ENCODE measurements at regions not wholly inside any gene's neighbourhood (a gene's known extent, or its start where the extent isn't known, plus 50 kb on each side); places are given as distances from the start of the nearest gene placed in this dataset.
A peak's percentile ranks its signal among the peaks of the same experiment; 100 is the strongest.

DNA sequence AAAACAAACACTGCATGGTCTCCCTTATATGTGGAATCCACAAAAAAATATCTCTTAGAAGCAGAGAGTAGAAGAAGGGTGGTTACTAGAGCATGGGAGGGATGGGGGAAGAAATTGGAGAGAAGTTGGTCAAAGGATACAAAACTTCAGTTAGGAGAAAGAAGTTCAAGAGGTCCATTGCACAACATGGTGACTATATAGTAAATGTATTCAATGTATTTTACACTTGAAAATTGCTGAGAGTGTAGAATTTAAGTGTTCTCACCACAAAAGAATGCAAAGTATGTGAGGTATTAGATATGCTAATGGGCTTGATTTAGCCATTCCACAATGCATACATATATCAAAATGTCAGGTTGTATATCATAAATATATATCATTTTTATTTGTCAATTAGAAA is 232.0 kb upstream of the CELF2 start:
- peak; percentile 67 for DNase-seq (ENCODE audit: low read depth)
- Histone ChIP-seq H3K36me3 (ENCODE audit: insufficient read depth, low read length) (no peaks in the 10 kb centered on the region), H3K4me1 (ENCODE audit: insufficient read depth, low read length) (peaks cover 21% of the 10 kb centered on the region), H3K27ac (ENCODE audit: low read depth, low read length) (no peak overlapping the region), H3K9me3 (ENCODE audit: insufficient read depth, low read depth, low read length) (no peaks in the 10 kb centered on the region), H2AFZ (ENCODE audit: low read depth, low read length) (no peak overlapping the region), H3K79me2 (ENCODE audit: insufficient read depth, low read length) (no peaks in the 10 kb centered on the region), H3K4me3 (ENCODE audit: insufficient read depth, low read depth, low read length) (no peak overlapping the region), H4K20me1 (ENCODE audit: insufficient read depth, low read length) (no peaks in the 10 kb centered on the region), H3K9ac (ENCODE audit: low read length) (no peak overlapping the region), H3K27me3 (ENCODE audit: insufficient read depth, low read length) (no peaks in the 10 kb centered on the region), H3K4me2 (ENCODE audit: low read length) (no peak overlapping the region)
- Mint-ChIP-seq H3K27ac (ENCODE audit: unreplicated experiment) (peak overlapping the region; percentile 87), H3K4me1 (ENCODE audit: low read depth, unreplicated experiment) (peaks cover 32% of the 10 kb centered on the region), H3K36me3 (ENCODE audit: low read depth, unreplicated experiment) (peaks cover 11% of the 10 kb centered on the region), H3K4me3 (ENCODE audit: unreplicated experiment) (no peak overlapping the region), H3K9me3 (ENCODE audit: unreplicated experiment) (peaks cover 8% of the 10 kb centered on the region), H3K27me3 (ENCODE audit: low read depth, unreplicated experiment) (no peaks in the 10 kb centered on the region)
- TF ChIP-seq CTCF (IDR thresholded peaks at IDR 0.05; ENCODE audit: insufficient read depth, low read depth, low read length) (no peak), EZH2 (IDR thresholded peaks at IDR 0.05; ENCODE audit: insufficient read depth, low read length) (no peak)
- no peak for FAIRE-seq

DNA sequence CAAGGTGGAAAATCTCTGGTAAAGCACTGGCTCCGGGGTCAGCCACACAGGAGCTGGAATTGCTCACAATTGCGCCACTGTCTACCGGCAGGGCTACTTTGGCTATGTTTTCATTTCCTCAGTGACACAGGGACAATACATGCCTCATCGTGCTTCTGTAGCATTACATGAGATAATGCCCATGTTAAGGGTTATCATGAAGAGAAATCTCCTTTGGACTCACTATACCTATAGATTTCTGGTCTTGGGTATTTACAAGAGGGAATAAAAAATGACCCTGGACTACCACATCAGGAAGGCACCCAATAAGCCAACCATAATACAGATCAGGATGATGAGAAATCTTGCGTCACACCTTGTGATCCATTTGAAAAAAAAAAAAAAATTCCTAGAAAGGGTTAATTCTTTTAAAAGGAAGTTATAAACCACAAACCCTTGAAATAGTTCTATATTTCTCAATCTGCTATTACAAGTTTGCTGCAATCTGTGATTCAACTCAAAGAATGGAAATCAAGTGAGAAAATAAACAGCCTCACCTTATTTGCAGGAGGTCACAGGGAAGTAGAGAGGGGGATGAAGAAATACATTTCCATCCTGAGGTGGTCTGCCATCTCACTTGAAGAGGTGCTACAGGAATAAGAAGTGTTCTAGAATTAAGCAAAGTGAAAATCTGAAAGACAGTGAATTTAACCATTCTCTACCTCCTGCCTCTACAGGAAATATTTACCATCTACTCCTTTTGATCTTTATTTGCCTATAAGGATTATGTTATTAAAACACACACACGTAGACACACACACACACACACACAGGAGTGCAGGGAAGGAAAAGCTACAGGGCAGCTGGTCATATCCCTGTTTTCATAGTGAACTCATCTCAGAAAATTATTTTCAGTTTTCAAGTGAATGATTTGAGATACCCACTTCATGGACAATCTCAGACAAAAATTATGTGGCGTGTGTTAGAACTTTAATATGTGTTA is 231.3 kb upstream of the CELF2 start:
- peak overlapping the region; percentile 85 for H3K27ac Mint-ChIP-seq (ENCODE audit: unreplicated experiment)
- Histone ChIP-seq H3K9me3 (ENCODE audit: insufficient read depth, low read depth, low read length) (no peaks in the 10 kb centered on the region), H4K20me1 (ENCODE audit: insufficient read depth, low read length) (no peaks in the 10 kb centered on the region), H3K27me3 (ENCODE audit: insufficient read depth, low read length) (no peaks in the 10 kb centered on the region), H3K4me3 (ENCODE audit: insufficient read depth, low read depth, low read length) (no peak overlapping the region), H2AFZ (ENCODE audit: low read depth, low read length) (no peak overlapping the region), H3K4me2 (ENCODE audit: low read length) (peak overlapping the region; percentile 34), H3K79me2 (ENCODE audit: insufficient read depth, low read length) (no peaks in the 10 kb centered on the region), H3K27ac (ENCODE audit: low read depth, low read length) (peak overlapping the region; percentile 54), H3K36me3 (ENCODE audit: insufficient read depth, low read length) (no peaks in the 10 kb centered on the region), H3K4me1 (ENCODE audit: insufficient read depth, low read length) (peaks cover 21% of the 10 kb centered on the region), H3K9ac (ENCODE audit: low read length) (peak overlapping the region; percentile 32)
- H3K9me3 Mint-ChIP-seq (ENCODE audit: unreplicated experiment), result peaks cover 8% of the 10 kb centered on the region
- no peak overlapping the region for H3K4me3 Mint-ChIP-seq (ENCODE audit: unreplicated experiment)
- H3K36me3 Mint-ChIP-seq (ENCODE audit: low read depth, unreplicated experiment), result peaks cover 13% of the 10 kb centered on the region
- FAIRE-seq, result no peak
- DNase-seq (ENCODE audit: low read depth), result peak; percentile 56
- H3K27me3 Mint-ChIP-seq (ENCODE audit: low read depth, unreplicated experiment), result no peaks in the 10 kb centered on the region
- peaks cover 37% of the 10 kb centered on the region for H3K4me1 Mint-ChIP-seq (ENCODE audit: low read depth, unreplicated experiment)
- TF ChIP-seq EZH2 (IDR thresholded peaks at IDR 0.05; ENCODE audit: insufficient read depth, low read length) (no peak), CTCF (IDR thresholded peaks at IDR 0.05; ENCODE audit: insufficient read depth, low read depth, low read length) (no peak)

- no peak for FAIRE-seq
- no peak overlapping the region for H3K27ac Mint-ChIP-seq (ENCODE audit: unreplicated experiment)
- no peak overlapping the region for H3K4me2 ChIP-seq (ENCODE audit: low read length)
Observed at GRCh38 chr10:10787586-10787985, 230.1 kb upstream of the CELF2 start.

More at GRCh38 chr10:10787586-10787985, 230.1 kb upstream of the CELF2 start:
- Histone ChIP-seq H3K9me3 (ENCODE audit: insufficient read depth, low read depth, low read length) (no peaks in the 10 kb centered on the region), H4K20me1 (ENCODE audit: insufficient read depth, low read length) (no peaks in the 10 kb centered on the region), H2AFZ (ENCODE audit: low read depth, low read length) (peak overlapping the region; percentile 4), H3K4me3 (ENCODE audit: insufficient read depth, low read depth, low read length) (no peak overlapping the region), H3K27ac (ENCODE audit: low read depth, low read length) (no peak overlapping the region), H3K4me1 (ENCODE audit: insufficient read depth, low read length) (peaks cover 24% of the 10 kb centered on the region), H3K79me2 (ENCODE audit: insufficient read depth, low read length) (no peaks in the 10 kb centered on the region), H3K36me3 (ENCODE audit: insufficient read depth, low read length) (no peaks in the 10 kb centered on the region), H3K9ac (ENCODE audit: low read length) (peak overlapping the region; percentile 6), H3K27me3 (ENCODE audit: insufficient read depth, low read length) (no peaks in the 10 kb centered on the region)
- Mint-ChIP-seq H3K9me3 (ENCODE audit: unreplicated experiment) (peaks cover 8% of the 10 kb centered on the region), H3K4me3 (ENCODE audit: unreplicated experiment) (no peak overlapping the region), H3K27me3 (ENCODE audit: low read depth, unreplicated experiment) (no peaks in the 10 kb centered on the region), H3K36me3 (ENCODE audit: low read depth, unreplicated experiment) (peaks cover 13% of the 10 kb centered on the region), H3K4me1 (ENCODE audit: low read depth, unreplicated experiment) (peaks cover 45% of the 10 kb centered on the region)
- TF ChIP-seq CTCF (IDR thresholded peaks at IDR 0.05; ENCODE audit: insufficient read depth, low read depth, low read length) (no peak), EZH2 (IDR thresholded peaks at IDR 0.05; ENCODE audit: insufficient read depth, low read length) (no peak)
- no peak for DNase-seq (ENCODE audit: low read depth)
